ENCODE measurements at regions not wholly inside any gene's neighbourhood (a gene's known extent, or its start where the extent isn't known, plus 50 kb on each side); places are given as distances from the start of the nearest gene placed in this dataset.

GRCh38 chr6:51495096-51495495, 592.3 kb downstream of the PKHD1 start:
- no peak for TF ChIP-seq CTCF (IDR thresholded peaks at IDR 0.05)
- ChIA-PET CTCF (no interaction called here), POLR2A (no interaction called here)
- no peaks in the 10 kb centered on the region for H3K36me3 Mint-ChIP-seq (ENCODE audit: low read depth)
- intact Hi-C loops (cut with micrococcal nuclease) = no loop called here
- no peak overlapping the region for H3K4me3 Mint-ChIP-seq
- ATAC-seq (no peak), DNase-seq (no peak)
- no peaks in the 10 kb centered on the region for H3K4me1 Mint-ChIP-seq (ENCODE audit: low read depth)
- H3K27ac Mint-ChIP-seq = no peak overlapping the region
- H3K9me3 Mint-ChIP-seq = no peaks in the 10 kb centered on the region
- no peaks in the 10 kb centered on the region for H3K27me3 Mint-ChIP-seq

GRCh38 chr6:51495610-51496396, 591.6 kb downstream of the PKHD1 start:
- Mint-ChIP-seq H3K9me3 (no peaks in the 10 kb centered on the region), H3K27ac (no peak overlapping the region), H3K4me1 (ENCODE audit: low read depth) (no peaks in the 10 kb centered on the region), H3K27me3 (no peaks in the 10 kb centered on the region), H3K36me3 (ENCODE audit: low read depth) (no peaks in the 10 kb centered on the region), H3K4me3 (no peak overlapping the region)
- CTCF ChIA-PET = interaction anchor here (1.0 kb wide), 1 partner anchor 22 kb away, joined by 3 read pairs; no protein-coding TSS in a partner anchor
- no peak for TF ChIP-seq CTCF (IDR thresholded peaks at IDR 0.05)
- ATAC-seq (no peak), DNase-seq (no peak)
- POLR2A ChIA-PET = no interaction called here
- intact Hi-C loops (cut with micrococcal nuclease) = no loop called here

- no peak for DNase-seq
- H3K4me1 Mint-ChIP-seq (ENCODE audit: low read depth) = no peaks in the 10 kb centered on the region
- intact Hi-C loops (cut with micrococcal nuclease) = no loop called here
- ChIA-PET POLR2A (no interaction called here), CTCF (interaction anchor here (1.5 kb wide), 1 partner anchor 39 kb away, joined by 3 read pairs; no protein-coding TSS in a partner anchor)
- no peaks in the 10 kb centered on the region for H3K9me3 Mint-ChIP-seq
- no peak for ATAC-seq
- no peak overlapping the region for H3K4me3 Mint-ChIP-seq
- TF ChIP-seq CTCF (IDR thresholded peaks at IDR 0.05) = no peak
- no peaks in the 10 kb centered on the region for H3K27me3 Mint-ChIP-seq
- no peaks in the 10 kb centered on the region for H3K36me3 Mint-ChIP-seq (ENCODE audit: low read depth)
- H3K27ac Mint-ChIP-seq = no peak overlapping the region
Observed at GRCh38 chr6:51502996-51503395, 584.4 kb downstream of the PKHD1 start.

- no peaks in the 10 kb centered on the region for H3K4me1 Mint-ChIP-seq (ENCODE audit: low read depth)
- ChIA-PET POLR2A (no interaction called here), CTCF (no interaction called here)
- H3K27ac Mint-ChIP-seq = no peak overlapping the region
- H3K9me3 Mint-ChIP-seq = no peaks in the 10 kb centered on the region
- H3K36me3 Mint-ChIP-seq (ENCODE audit: low read depth) = no peaks in the 10 kb centered on the region
- H3K4me3 Mint-ChIP-seq = no peak overlapping the region
- TF ChIP-seq CTCF (IDR thresholded peaks at IDR 0.05) = no peak
- H3K27me3 Mint-ChIP-seq = no peaks in the 10 kb centered on the region
- DNase-seq (no peak), ATAC-seq (no peak)
- intact Hi-C loops (cut with micrococcal nuclease) = no loop called here
Observed at GRCh38 chr6:51505434-51505833, 582.0 kb downstream of the PKHD1 start.

GRCh38 chr6:51509597-51509996, 577.8 kb downstream of the PKHD1 start:
- H3K27ac Mint-ChIP-seq = no peak overlapping the region
- H3K27me3 Mint-ChIP-seq = no peaks in the 10 kb centered on the region

More at GRCh38 chr6:51509597-51509996, 577.8 kb downstream of the PKHD1 start:
- ChIA-PET POLR2A (no interaction called here), CTCF (no interaction called here)
- DNase-seq = no peak
- intact Hi-C loops (cut with micrococcal nuclease) = no loop called here
- Mint-ChIP-seq H3K9me3 (no peaks in the 10 kb centered on the region), H3K4me1 (ENCODE audit: low read depth) (no peaks in the 10 kb centered on the region), H3K36me3 (ENCODE audit: low read depth) (no peaks in the 10 kb centered on the region), H3K4me3 (no peak overlapping the region)
- ATAC-seq = no peak
- no peak for TF ChIP-seq CTCF (IDR thresholded peaks at IDR 0.05)
